DMS153 treated with DMSO at 0.1 percent for 48 hours (cell line): ENCODE measurements at regions not wholly inside any gene's neighbourhood (a gene's known extent, or its start where the extent isn't known, plus 50 kb on each side); places are given as distances from the start of the nearest gene placed in this dataset.

Source experiments
- DNase-seq: peaks from one replicate; lab custom pipeline; 2025; ENCODE audit not compliant: unreplicated experiment; lab: John Stamatoyannopoulos, UW

GRCh38 chr4:81572402-81572801, 100.7 kb upstream of the RASGEF1B start:
- no peak for DNase-seq

GRCh38 chr4:81571105-81571504, 99.4 kb upstream of the RASGEF1B start:
- no peak for DNase-seq

- no peak for DNase-seq
These were observed 94.5 kb upstream of the RASGEF1B start for GRCh38 chr4:81566161-81566591.

- DNase-seq = no peak
These were observed 93.6 kb upstream of the RASGEF1B start for GRCh38 chr4:81565142-81565870.

- no peak for DNase-seq
These were observed 92.3 kb upstream of the RASGEF1B start for GRCh38 chr4:81564025-81564424.

- no peak for DNase-seq
These were observed 90.4 kb upstream of the RASGEF1B start for GRCh38 chr4:81562093-81562492.

- DNase-seq = no peak
These were observed 85.6 kb upstream of the RASGEF1B start for GRCh38 chr4:81557306-81557705.

GRCh38 chr4:81555489-81555888, 83.8 kb upstream of the RASGEF1B start:
- no peak for DNase-seq

- DNase-seq = no peak
These were observed 80.4 kb upstream of the RASGEF1B start for GRCh38 chr4:81552086-81552485.

- DNase-seq = no peak
These were observed 78.7 kb upstream of the RASGEF1B start for GRCh38 chr4:81550388-81550859.

- DNase-seq = no peak
These were observed 78.3 kb upstream of the RASGEF1B start for GRCh38 chr4:81549984-81550383.

- DNase-seq = no peak
These were observed 75.1 kb upstream of the RASGEF1B start for GRCh38 chr4:81546777-81547176.

GRCh38 chr4:81541161-81541945, 69.6 kb upstream of the RASGEF1B start:
- no peak for DNase-seq

GRCh38 chr4:81538716-81539427, 67.2 kb upstream of the RASGEF1B start:
- DNase-seq = no peak

GRCh38 chr4:81531410-81531809, 59.7 kb upstream of the RASGEF1B start:
- DNase-seq = no peak

GRCh38 chr4:81528979-81529378, 57.3 kb upstream of the RASGEF1B start:
- no peak for DNase-seq

GRCh38 chr4:81528200-81528599, 56.5 kb upstream of the RASGEF1B start:
- no peak for DNase-seq

GRCh38 chr4:81527709-81528108, 56.0 kb upstream of the RASGEF1B start:
- no peak for DNase-seq

GRCh38 chr4:81527115-81527514, 55.4 kb upstream of the RASGEF1B start:
- no peak for DNase-seq

- DNase-seq = no peak
These were observed 55.0 kb upstream of the RASGEF1B start for GRCh38 chr4:81526706-81527105.

- DNase-seq = no peak
These were observed 52.1 kb upstream of the RASGEF1B start for GRCh38 chr4:81523672-81524327.
